Stimulated activated naive CD8-positive, alpha-beta T cell treated with anti-CD3 and anti-CD28 coated beads, Interleukin-15, Interleukin-2, amounts not matched to agents 100 ng/mL and 50 ng/mL, for 24 hours (primary cell): ENCODE measurements at regions not wholly inside any gene's neighbourhood (a gene's known extent, or its start where the extent isn't known, plus 50 kb on each side); places are given as distances from the start of the nearest gene placed in this dataset.

ENCODE experiments used
- H3K27ac Mint-ChIP-seq: one replicate; pipeline ENCODE4 v1.8.0; 2021; ENCODE audit warnings: mild to moderate bottlenecking, mixed read lengths
- H3K27me3 Mint-ChIP-seq: one replicate; pipeline ENCODE4 v1.8.0; 2021; ENCODE audit warnings: mixed read lengths
- H3K36me3 Mint-ChIP-seq: one replicate; pipeline ENCODE4 v1.8.0; 2021; ENCODE audit warnings: low read depth, mixed read lengths
- H3K4me1 Mint-ChIP-seq: one replicate; pipeline ENCODE4 v1.8.0; 2021; ENCODE audit warnings: low read depth, mixed read lengths
- H3K4me3 Mint-ChIP-seq: one replicate; pipeline ENCODE4 v1.8.0; 2021; ENCODE audit warnings: mild to moderate bottlenecking, mixed read lengths
- H3K9me3 Mint-ChIP-seq: one replicate; pipeline ENCODE4 v1.8.0; 2021; ENCODE audit warnings: mixed read lengths

DNA sequence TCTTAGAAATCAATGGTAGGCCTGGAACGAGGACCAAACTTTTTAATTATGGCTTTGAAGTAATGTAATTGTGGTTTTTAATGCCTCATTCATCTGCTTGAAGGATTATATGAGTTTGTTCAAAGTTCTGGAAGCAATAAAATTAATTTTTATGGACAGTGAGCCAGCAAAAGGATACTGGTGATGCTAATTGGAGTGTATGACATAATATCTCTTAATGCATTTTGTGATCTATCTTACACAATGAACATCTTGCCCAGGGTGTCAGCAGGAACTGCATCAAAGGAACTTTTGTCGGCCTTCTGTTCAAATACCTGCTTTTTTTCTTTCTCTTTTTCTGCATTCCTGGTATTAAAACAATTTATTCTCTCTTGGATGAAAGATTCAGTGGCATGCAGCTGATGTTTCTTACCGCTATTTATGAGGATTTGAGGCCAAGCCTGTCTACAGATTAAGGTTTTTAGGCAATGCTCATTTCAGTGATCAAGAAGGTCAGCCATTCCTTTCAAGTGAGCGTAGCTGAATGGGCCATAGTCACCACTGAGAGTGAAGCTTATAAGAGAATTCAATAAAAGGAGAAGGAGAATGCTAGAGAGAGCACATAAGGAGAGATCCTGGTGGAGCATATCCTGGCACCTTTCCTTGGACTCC, 974.8 kb downstream of the SORCS3 start:
- H3K27me3 Mint-ChIP-seq = no peaks in the 10 kb centered on the region
- H3K36me3 Mint-ChIP-seq = no peaks in the 10 kb centered on the region
- no peaks in the 10 kb centered on the region for H3K4me1 Mint-ChIP-seq
- no peak overlapping the region for H3K4me3 Mint-ChIP-seq
- no peak overlapping the region for H3K27ac Mint-ChIP-seq
- peaks cover 7% of the 10 kb centered on the region for H3K9me3 Mint-ChIP-seq

DNA sequence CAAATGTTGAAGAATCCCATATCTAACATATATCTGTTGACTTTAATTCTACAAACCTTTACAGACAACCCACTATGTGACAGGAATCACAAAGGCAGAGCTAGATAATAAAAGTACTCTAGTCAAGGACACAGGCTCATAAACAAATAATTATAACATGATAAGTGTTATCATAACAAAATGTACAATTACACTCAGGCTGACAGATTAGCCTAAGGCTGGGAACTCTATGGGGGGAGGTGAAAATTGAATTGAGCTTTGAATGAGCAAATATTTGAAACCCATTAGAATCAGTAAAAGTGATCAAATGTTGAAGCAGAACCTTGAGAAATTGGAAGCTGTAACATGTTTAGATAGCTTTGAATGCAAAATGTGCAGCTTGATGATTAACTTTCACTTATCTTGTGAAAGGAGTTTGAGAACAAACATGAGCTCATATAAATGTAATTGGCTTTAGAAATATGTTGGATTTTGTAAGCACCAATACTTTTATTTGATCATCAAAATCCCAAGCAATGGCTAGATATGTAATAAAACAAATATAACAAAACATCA, 970.2 kb downstream of the SORCS3 start:
- no peaks in the 10 kb centered on the region for H3K4me1 Mint-ChIP-seq
- H3K27me3 Mint-ChIP-seq = no peaks in the 10 kb centered on the region
- H3K4me3 Mint-ChIP-seq = no peak overlapping the region
- no peaks in the 10 kb centered on the region for H3K36me3 Mint-ChIP-seq
- no peak overlapping the region for H3K27ac Mint-ChIP-seq
- H3K9me3 Mint-ChIP-seq = peaks cover 3% of the 10 kb centered on the region

DNA sequence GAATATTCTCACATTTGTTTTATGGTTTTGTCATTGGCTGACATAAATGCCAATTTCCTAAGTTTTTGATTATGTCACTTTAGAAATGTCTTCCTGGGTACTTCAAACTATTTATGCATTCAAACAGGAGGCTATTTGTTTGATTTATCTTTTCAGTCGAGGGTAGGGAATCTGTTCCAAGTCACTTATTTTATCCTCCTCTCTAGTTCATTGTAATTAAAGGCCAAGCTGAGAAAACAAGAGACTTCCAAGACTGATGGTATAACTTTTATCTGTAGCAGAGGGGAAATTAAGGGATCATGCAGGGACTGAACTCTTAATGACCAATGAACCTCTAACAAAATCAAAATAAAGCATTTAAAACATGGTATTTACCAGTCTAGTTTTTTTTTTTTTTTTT, 968.4 kb downstream of the SORCS3 start:
- no peak overlapping the region for H3K4me3 Mint-ChIP-seq
- peaks cover 7% of the 10 kb centered on the region for H3K9me3 Mint-ChIP-seq
- H3K27me3 Mint-ChIP-seq = no peaks in the 10 kb centered on the region
- no peaks in the 10 kb centered on the region for H3K36me3 Mint-ChIP-seq
- H3K4me1 Mint-ChIP-seq = no peaks in the 10 kb centered on the region
- no peak overlapping the region for H3K27ac Mint-ChIP-seq

DNA sequence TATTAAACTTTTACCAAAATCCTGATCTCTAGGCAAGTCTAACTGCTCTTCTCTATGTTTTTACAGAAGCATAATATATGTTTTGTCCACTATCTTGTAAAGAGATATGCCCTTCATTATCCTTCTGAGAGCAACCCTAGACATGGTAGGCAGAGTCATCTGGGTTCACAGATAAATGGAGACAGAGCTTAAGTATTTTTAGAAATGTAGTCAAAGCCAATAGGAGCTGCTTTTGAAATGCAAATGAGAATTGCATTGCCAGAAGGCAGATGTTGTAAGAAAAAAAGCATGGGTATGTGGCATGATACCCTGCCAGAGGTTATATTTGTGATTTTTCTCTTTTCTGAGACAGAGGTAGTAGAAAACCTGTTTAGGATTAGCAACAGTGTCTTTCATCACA, 964.8 kb downstream of the SORCS3 start:
- Mint-ChIP-seq H3K36me3 (no peaks in the 10 kb centered on the region), H3K27ac (no peak overlapping the region), H3K27me3 (no peaks in the 10 kb centered on the region), H3K4me1 (no peaks in the 10 kb centered on the region), H3K9me3 (peaks cover 12% of the 10 kb centered on the region), H3K4me3 (no peak overlapping the region)

DNA sequence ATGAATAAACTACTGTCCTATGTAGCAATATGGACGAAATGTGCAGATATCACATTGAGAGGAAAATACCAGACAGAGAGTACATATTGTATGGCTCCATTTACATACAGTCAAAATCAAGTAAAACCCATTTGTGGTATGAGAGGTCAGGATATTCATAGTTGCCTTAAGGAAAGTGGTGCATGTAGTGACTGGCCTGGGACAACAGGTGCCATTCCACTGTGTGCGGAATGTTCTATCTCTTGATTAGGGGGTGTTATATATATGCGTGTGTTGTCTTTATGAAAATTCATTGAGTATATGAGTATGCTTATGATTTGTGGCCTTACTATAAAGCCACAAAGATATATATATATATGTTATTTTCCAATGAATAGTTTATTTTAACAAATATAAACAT, 964.0 kb downstream of the SORCS3 start:
- H3K27ac Mint-ChIP-seq = no peak overlapping the region
- no peak overlapping the region for H3K4me3 Mint-ChIP-seq
- H3K4me1 Mint-ChIP-seq = no peaks in the 10 kb centered on the region
- no peaks in the 10 kb centered on the region for H3K36me3 Mint-ChIP-seq
- peaks cover 12% of the 10 kb centered on the region for H3K9me3 Mint-ChIP-seq
- H3K27me3 Mint-ChIP-seq = no peaks in the 10 kb centered on the region

DNA sequence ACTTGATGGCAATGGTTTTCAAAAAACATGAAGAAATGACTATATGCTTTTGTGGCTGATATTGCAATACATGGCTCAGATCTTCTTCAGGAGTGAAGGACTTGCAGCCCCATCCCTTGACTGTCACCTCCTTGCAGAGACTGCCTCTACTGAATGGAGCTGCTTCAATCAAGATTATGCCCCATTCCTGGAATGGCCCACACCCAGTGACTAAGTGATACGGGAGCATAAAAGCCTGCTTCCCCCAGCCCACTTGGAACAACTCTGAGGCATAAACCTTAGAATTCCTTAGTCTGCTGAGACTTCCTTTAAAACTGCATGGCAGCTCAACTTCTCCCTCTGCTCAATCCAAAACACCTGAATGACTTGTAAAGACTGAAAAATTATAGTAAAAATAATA, 957.1 kb downstream of the SORCS3 start:
- Mint-ChIP-seq H3K27me3 (no peaks in the 10 kb centered on the region), H3K4me3 (no peak overlapping the region), H3K4me1 (no peaks in the 10 kb centered on the region), H3K36me3 (no peaks in the 10 kb centered on the region), H3K9me3 (peaks cover 10% of the 10 kb centered on the region), H3K27ac (no peak overlapping the region)

DNA sequence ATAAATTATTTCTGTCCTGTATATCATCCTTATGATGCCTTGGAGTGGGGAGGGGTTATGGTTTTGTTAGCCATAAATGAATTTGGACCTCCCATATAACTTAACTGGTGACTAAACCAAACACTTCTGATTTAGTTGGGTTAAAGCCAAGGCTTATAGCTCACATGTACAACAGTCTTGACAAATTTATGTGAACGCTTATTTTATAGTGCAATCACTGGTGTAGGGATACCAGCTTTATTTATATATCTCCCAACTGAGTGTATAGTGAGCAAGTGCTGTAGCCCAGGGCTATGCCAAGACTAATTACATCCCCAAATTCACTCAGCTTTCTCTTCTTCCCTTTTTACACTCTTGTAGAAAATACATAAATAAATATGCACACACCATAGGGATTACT, 956.2 kb downstream of the SORCS3 start:
- Mint-ChIP-seq H3K4me3 (no peak overlapping the region), H3K36me3 (no peaks in the 10 kb centered on the region), H3K27ac (no peak overlapping the region), H3K27me3 (no peaks in the 10 kb centered on the region), H3K9me3 (peaks cover 6% of the 10 kb centered on the region), H3K4me1 (no peaks in the 10 kb centered on the region)

DNA sequence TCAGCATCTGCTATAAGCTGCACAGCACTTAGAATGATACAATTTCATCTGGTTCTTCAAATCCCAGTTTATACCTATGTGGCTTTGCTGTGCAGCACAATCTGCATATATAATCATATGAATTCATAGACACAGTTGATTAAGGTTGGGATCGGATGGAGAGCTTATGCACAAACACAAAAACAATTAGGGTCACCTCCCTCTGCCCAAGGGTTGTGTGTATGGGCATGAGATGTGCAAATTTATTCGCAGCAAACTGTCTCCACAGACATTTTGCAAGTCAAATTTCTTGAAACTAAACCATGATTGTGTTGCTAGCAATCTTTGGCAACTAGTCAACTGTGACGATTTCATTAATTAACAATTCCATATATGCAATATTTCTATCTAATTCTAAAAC, 955.7 kb downstream of the SORCS3 start:
- H3K27me3 Mint-ChIP-seq = no peaks in the 10 kb centered on the region
- H3K4me1 Mint-ChIP-seq = no peaks in the 10 kb centered on the region
- no peak overlapping the region for H3K27ac Mint-ChIP-seq
- no peaks in the 10 kb centered on the region for H3K36me3 Mint-ChIP-seq
- H3K4me3 Mint-ChIP-seq = no peak overlapping the region
- H3K9me3 Mint-ChIP-seq = peaks cover 6% of the 10 kb centered on the region

DNA sequence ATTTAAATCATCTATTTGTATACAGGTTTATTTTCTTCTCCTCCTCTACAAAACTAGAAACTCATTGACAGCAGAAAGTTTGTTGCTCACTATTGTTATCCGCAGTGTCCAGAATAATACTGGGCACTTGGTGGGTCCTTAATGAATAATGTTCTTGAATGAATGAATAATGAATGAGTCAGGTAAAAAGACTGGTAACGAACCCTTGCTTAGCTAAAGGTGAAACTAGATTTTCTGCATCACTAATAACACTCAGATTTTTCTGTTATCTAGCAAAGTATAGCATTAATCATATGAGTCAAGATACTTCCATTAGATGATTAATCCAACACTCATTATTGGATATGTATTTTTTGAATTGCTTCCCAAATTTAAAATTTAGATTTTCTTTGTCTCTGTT, 953.2 kb downstream of the SORCS3 start:
- H3K4me3 Mint-ChIP-seq = no peak overlapping the region
- H3K9me3 Mint-ChIP-seq = peaks cover 6% of the 10 kb centered on the region
- H3K27ac Mint-ChIP-seq = no peak overlapping the region

DNA sequence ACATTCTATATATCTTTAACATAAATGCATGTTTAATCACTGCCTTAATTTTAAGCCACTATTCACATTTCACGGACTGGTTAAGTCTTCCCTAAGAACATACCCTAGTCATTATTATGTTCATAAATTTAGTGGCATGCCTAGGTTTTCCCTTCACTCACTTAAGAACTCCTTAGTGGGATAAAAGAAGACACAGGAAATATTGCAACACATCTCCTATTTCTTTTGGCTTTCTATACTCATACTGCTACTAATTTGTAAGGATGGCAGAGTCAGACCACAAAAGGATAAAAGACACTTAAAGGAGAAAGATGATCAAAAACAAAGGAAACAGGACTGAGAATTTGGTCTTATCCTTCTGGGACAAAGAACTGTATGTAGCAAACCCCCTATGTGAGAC, 951.4 kb downstream of the SORCS3 start:
- Mint-ChIP-seq H3K27me3 (no peaks in the 10 kb centered on the region), H3K9me3 (peaks cover 6% of the 10 kb centered on the region), H3K36me3 (no peaks in the 10 kb centered on the region), H3K4me3 (no peak overlapping the region), H3K27ac (no peak overlapping the region), H3K4me1 (no peaks in the 10 kb centered on the region)

More for the DNA sequence above, 953.2 kb downstream of the SORCS3 start:
- no peaks in the 10 kb centered on the region for H3K27me3 Mint-ChIP-seq
- H3K4me1 Mint-ChIP-seq = no peaks in the 10 kb centered on the region
- no peaks in the 10 kb centered on the region for H3K36me3 Mint-ChIP-seq

DNA sequence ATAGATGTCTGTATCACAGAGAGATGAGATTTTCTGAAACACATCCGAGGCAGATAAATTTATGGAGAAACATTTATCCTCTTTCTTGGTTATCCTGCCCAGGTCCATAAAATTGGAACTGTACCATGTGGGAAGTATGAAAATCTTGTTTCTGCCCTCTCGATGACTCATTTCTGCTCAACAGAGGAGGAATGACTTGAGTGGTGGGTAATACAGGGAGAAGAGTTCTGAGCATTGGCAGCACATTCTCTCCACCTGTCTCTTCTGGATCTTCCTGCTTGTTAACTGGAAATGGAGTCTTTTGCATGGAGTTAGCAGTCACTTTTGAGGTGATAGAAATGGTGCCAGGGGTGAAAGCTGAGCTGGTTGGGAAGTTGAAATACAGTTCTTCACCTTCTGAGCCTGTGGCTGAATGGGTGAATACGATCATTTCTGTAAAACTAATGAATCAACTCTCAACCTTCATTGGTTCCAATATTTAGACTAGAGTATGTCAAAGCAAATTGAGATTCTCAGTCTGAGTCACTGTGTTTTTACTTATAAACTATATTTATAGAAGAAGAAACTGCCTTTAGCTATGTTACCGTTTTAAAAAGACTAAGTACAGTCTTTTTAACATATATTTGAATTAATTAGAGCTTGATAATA, 945.5 kb downstream of the SORCS3 start:
- Mint-ChIP-seq H3K4me3 (no peak overlapping the region), H3K4me1 (no peaks in the 10 kb centered on the region), H3K27ac (no peak overlapping the region), H3K27me3 (no peaks in the 10 kb centered on the region), H3K36me3 (no peaks in the 10 kb centered on the region), H3K9me3 (peaks cover 6% of the 10 kb centered on the region)

DNA sequence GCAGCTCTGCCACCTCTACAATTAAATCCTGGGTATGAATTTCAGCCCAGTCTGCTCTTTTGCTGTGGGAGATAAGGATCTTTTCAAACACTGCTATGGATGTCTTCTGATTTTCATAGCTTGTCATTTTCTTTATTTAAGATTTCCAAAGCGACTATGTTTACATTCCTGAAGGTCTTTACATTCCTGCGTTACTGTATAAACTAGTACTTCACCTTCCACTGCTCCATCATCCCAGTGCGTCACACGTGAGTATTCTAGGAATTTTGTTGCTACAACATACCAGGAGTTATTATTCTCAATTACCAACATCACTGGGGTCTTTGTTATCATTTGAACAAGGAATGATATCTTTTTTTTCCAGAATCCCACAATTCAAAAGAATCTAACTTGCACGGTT, 944.7 kb downstream of the SORCS3 start:
- H3K4me1 Mint-ChIP-seq = no peaks in the 10 kb centered on the region
- H3K27ac Mint-ChIP-seq = no peak overlapping the region
- no peaks in the 10 kb centered on the region for H3K36me3 Mint-ChIP-seq
- no peak overlapping the region for H3K4me3 Mint-ChIP-seq
- H3K9me3 Mint-ChIP-seq = peaks cover 6% of the 10 kb centered on the region
- no peaks in the 10 kb centered on the region for H3K27me3 Mint-ChIP-seq

DNA sequence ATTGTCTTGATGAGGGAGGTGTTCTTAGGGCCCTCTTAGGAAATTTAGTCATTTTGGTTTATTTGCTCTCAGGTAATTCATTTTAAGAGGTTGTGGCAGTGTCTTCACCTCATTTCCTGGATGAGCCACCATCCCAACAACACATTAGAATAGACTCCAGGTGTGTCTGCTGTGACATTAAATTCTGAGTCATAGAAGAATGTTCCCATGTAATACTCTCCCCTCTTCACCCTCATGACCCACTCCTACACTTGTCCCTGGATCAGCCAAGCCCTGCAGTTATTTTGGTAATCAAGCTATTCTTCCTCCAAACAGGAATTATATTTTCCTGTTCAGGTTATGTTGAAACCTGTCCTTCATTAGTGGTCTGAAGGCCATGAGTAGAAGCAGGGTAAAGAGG, 944.1 kb downstream of the SORCS3 start:
- Mint-ChIP-seq H3K4me3 (no peak overlapping the region), H3K27me3 (no peaks in the 10 kb centered on the region), H3K36me3 (no peaks in the 10 kb centered on the region), H3K9me3 (peaks cover 6% of the 10 kb centered on the region), H3K27ac (no peak overlapping the region), H3K4me1 (no peaks in the 10 kb centered on the region)

DNA sequence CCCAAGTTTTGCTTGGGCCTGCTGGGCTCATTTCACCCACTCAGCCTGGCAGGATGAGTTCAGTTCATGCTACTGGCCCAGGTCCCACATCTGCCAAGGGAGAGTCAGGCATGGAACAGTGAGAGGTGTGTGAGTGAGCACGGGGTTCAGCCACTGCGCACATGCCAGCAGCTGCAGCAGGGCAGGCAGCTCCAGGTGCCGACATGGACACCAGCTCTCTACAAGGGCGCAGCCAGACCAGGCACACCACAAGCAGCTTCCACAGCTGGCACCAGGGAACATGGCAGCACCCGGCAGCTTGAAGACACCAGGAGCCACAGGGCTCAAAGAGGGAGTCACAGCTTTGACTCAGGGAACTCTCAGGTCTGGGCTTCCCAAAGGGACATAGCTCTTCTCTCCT, 938.0 kb downstream of the SORCS3 start:
- H3K36me3 Mint-ChIP-seq = no peaks in the 10 kb centered on the region
- no peaks in the 10 kb centered on the region for H3K4me1 Mint-ChIP-seq
- H3K4me3 Mint-ChIP-seq = no peak overlapping the region
- no peaks in the 10 kb centered on the region for H3K27me3 Mint-ChIP-seq
- H3K9me3 Mint-ChIP-seq = peaks cover 13% of the 10 kb centered on the region
- no peak overlapping the region for H3K27ac Mint-ChIP-seq

DNA sequence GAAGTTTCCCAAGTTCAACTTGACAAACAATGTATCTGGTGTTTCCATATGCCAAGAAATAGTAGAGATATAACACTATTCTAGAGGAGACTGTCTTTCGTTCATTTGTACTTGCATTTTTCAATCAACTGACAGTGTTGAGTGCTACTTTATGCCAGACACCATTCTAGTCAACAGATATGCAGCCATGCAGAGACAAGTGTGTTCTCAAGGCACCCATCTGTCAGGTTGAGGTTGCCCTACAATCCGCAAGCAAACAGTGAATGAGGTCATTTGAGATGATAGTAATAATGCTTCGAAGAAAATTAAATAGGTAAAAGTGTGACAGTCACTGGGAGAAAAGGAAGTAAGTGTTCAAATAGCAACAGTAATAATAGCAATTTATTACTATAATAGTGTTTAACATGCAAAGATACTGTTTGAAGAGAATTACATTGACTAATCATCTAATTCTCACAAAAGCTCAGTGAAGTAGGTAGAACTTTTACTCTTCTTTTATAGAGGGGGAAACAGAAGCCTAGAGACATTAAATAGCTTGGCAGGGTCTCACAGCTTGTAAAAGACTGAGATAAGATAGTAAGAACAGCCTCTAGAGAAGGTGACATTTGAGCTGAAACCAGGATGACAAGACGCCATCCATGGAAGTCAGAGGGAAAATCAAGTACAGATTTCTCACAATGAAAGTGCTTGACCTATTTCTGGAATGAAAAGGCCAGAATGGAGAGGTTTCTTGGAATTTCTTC, 936.9 kb downstream of the SORCS3 start:
- Mint-ChIP-seq H3K4me1 (no peaks in the 10 kb centered on the region), H3K9me3 (peaks cover 17% of the 10 kb centered on the region), H3K27me3 (no peaks in the 10 kb centered on the region), H3K36me3 (no peaks in the 10 kb centered on the region), H3K27ac (no peak overlapping the region), H3K4me3 (no peak overlapping the region)
